SH-SY5Y (cell line): ENCODE measurements at regions not wholly inside any gene's neighbourhood (a gene's known extent, or its start where the extent isn't known, plus 50 kb on each side); places are given as distances from the start of the nearest gene placed in this dataset.
A peak's percentile ranks its signal among the peaks of the same experiment; 100 is the strongest.

Source experiments
- GATA2 ChIP-seq: IDR thresholded peaks from 2 replicates; pipeline ENCODE4 v1.6.1; 2011; ENCODE audit warnings: mild to moderate bottlenecking, low read depth, low read length
- GATA3 ChIP-seq: IDR thresholded peaks from 2 replicates; pipeline ENCODE4 v1.6.1; 2011; ENCODE audit warnings: low read depth, mild to moderate bottlenecking, low read length, moderate library complexity

DNA sequence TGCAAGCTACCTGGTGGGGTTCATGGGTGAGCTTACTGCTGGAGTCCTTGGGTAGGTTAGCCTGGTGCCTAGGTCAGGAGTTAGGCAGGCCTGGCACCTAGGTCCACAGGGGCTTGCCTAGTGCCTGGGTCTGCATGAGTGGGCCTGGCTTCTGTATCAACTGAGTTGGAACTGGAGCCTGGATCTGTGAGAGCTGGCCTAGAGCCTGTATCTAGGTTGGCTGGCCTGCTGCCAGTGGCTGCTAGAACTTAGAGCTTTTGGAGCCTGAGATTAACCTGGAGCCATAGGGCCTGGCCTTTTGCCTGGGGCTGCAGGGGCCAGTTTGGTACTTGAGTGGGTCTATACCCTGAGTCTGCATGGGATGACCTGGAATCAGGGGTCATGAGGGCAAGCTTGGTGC, 679.4 kb downstream of the NUP35 start:
- no peak for TF ChIP-seq GATA2
- no peak for TF ChIP-seq GATA3

DNA sequence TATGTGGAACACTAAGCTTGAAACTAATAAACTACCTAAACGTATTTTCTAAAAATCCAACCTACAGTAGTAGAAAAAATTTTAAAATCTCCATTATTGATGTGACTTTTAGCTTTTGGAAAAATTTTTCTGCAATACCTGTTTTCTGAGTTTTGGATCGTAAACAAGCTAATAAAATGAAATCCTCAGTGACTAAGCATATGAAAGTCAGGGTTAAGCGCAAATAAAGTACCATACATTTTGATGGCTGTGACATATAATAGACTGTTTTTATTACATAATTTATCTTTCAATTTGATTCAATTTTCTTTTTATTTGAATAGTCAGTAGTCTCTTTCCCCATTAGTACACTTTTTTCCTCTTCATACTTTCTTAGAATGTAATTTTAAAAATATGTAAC, 683.6 kb downstream of the NUP35 start:
- TF ChIP-seq GATA2 (no peak), GATA3 (no peak)

- TF ChIP-seq GATA2 = no peak
- no peak for TF ChIP-seq GATA3
Measured at GRCh38 chr2:183809404-183809803, 685.2 kb downstream of the NUP35 start.

- TF ChIP-seq GATA2 (no peak), GATA3 (no peak)
Measured at GRCh38 chr2:183811281-183811680, 687.0 kb downstream of the NUP35 start.

DNA sequence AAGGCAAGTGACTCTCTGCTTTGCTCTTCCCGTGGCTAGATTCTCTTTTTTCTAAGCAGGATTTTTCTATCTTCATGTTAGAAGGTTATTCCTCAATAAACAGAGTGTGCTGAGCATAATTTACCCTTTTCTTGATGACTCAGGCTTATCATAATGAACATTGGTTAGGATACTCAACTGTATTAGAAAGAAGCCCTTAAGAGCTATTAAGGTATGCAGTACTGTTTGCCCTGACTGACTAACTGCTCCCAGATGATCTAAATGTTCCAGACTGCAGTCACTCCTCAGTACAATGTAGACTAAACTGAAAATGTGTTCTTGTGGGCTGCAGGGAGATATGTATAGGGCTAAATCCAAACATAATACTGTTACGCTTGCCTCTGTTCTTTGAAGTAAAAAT, 687.8 kb downstream of the NUP35 start:
- TF ChIP-seq GATA3 = no peak
- no peak for TF ChIP-seq GATA2

DNA sequence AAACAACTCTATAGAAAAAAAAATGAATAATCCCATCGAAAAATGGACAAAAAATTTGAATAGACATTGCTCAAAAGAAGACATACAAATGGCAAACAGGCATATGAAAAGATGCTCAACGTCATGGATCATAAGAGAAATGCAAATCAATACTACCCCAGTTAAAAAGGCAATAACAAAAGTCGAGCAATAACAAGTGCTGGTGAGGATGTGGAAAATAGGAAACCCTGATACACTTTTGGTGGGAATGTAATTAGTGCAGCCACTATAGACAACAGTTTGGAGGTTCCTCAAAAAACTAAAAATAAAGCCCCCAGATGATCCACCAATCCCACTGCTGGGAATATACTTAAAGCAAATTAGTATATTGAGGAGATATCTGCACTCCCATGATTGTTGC, 701.5 kb downstream of the NUP35 start:
- TF ChIP-seq GATA2 (no peak), GATA3 (no peak)

- TF ChIP-seq GATA3 (no peak), GATA2 (no peak)
Measured at GRCh38 chr2:183829931-183830330, 705.7 kb downstream of the NUP35 start.

DNA sequence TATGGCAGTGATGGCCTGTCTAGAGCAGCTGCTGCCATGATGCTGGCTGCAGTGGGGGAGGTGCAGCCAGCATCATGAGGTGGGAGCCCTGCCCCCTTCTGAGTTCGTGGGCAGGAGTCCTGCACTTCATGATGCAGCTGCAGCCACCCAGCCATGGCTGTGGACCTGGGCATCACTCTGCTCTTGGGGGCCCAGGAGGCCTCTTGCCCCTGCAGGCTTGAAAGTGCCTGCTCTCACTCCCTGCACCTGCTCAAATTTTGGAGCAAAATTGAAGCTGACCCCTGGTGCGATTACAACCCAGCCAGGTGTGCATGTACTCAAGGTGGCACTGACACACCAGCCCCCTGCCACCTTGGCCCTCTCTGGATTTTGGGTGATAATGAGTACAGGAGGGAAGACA, 712.9 kb downstream of the NUP35 start:
- TF ChIP-seq GATA3 (no peak), GATA2 (no peak)

- TF ChIP-seq GATA3 (no peak), GATA2 (no peak)
Measured at GRCh38 chr2:183838295-183838694, 714.1 kb downstream of the NUP35 start.

GRCh38 chr2:183840061-183840584, 715.9 kb downstream of the NUP35 start:
- TF ChIP-seq GATA3 (peak; percentile 48), GATA2 (peak; percentile 74)

GRCh38 chr2:183859129-183859528, 734.9 kb downstream of the NUP35 start:
- TF ChIP-seq GATA2 (no peak), GATA3 (no peak)

- TF ChIP-seq GATA3 = no peak
- TF ChIP-seq GATA2 = no peak
Measured at GRCh38 chr2:183866666-183867065, 731.7 kb upstream of the ZNF804A start.

DNA sequence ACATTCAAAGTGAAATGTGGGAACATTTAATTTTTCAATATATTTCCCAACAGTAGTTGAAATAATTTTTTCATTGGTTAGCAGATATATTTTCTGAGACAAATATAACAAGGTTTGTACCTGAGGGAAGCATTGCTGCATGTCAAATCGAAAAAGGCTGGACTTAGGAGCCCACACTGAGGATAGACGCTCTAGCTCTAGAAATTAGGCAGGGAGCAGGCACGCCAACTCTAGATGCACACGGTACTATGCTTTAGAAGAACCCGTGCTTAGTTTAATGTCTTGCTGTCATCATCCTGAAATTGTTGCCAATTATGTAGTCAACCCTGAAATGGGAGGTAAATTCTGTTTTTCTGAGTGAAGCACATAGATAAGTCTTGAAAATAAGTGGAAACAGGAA, 731.1 kb upstream of the ZNF804A start:
- TF ChIP-seq GATA3 (no peak), GATA2 (no peak)

- no peak for TF ChIP-seq GATA3
- peak; percentile 56 for TF ChIP-seq GATA2
Measured at GRCh38 chr2:183868153-183868552, 730.2 kb upstream of the ZNF804A start.

GRCh38 chr2:183868707-183869106, 729.6 kb upstream of the ZNF804A start:
- no peak for TF ChIP-seq GATA2

- peak; percentile 48; the same call in 1 of the 2 replicates for TF ChIP-seq GATA3
- TF ChIP-seq GATA2 = no peak
Measured at GRCh38 chr2:183872131-183872530, 726.2 kb upstream of the ZNF804A start.
